ENCODE measurements at regions not wholly inside any gene's neighbourhood (a gene's known extent, or its start where the extent isn't known, plus 50 kb on each side); places are given as distances from the start of the nearest gene placed in this dataset.

- no peaks in the 10 kb centered on the region for H3K36me3 ChIP-seq
- H3K4me3 ChIP-seq = no peak overlapping the region
- H3K27me3 ChIP-seq = no peaks in the 10 kb centered on the region
- DNase-seq = no peak
- WGBS, 4 donors = 90 to 94% (median 92%) methylated on average over 4 to 8 of the region's 8 CpGs
- peaks cover 0 to 16% (median 0%) of the 10 kb centered on the region in 12 donors for H3K4me1 ChIP-seq
- intact Hi-C loops (cut with DNase I) = no loop called here
- no peaks in the 10 kb centered on the region for H3K9me3 ChIP-seq
- peak overlapping the region in 3 of 12 donors; percentile 29 to 42 (median 37) for H3K27ac ChIP-seq
- no peak for ATAC-seq
- TF ChIP-seq, protein P1, sequence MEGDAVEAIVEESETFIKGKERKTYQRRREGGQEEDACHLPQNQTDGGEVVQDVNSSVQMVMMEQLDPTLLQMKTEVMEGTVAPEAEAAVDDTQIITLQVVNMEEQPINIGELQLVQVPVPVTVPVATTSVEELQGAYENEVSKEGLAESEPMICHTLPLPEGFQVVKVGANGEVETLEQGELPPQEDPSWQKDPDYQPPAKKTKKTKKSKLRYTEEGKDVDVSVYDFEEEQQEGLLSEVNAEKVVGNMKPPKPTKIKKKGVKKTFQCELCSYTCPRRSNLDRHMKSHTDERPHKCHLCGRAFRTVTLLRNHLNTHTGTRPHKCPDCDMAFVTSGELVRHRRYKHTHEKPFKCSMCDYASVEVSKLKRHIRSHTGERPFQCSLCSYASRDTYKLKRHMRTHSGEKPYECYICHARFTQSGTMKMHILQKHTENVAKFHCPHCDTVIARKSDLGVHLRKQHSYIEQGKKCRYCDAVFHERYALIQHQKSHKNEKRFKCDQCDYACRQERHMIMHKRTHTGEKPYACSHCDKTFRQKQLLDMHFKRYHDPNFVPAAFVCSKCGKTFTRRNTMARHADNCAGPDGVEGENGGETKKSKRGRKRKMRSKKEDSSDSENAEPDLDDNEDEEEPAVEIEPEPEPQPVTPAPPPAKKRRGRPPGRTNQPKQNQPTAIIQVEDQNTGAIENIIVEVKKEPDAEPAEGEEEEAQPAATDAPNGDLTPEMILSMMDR (IDR thresholded peaks at IDR 0.05) = no peak
Observed at GRCh38 chr2:236777408-236777807, 207.8 kb downstream of the ACKR3 start.

DNA sequence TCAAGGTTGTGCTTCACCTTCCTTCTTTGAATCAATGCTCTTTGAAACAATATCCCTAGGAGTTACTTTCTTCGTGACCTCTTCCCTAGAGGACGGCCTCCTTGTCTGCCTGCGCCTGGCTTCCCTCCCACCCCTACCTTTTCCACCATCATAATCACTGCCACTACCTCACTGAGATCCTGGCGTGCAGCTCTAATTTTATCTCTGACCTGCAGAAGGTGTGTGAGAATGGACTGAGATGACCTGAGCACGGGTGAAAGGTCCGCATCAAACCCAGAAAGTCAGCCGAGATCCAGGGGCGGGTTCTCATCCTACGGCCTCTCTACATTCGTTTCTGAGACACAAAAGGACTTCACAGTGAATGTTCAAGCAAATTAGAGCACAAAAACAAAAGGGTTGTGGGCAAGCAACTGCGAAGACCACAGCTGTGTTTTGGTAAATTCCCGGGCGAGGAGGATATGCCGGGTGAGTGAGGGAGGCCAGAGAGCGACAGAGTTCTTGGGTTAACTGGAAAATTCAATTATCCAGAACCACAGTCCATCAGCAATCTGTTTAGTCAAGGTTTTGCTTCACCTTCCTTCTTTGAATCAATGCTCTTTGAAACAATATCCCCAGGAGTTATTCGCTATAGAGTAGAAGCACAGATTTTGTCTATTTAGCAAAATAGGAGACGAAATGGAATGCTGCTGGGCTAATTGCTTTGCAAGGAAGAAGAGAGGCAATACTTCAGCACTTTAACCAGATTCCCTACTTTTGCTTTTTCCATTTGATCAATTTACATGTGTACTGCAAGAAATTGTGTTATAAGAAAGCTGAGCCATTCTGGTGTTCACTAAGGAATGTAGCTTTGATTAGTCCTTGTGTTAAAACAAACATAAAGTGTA, 212.6 kb downstream of the ACKR3 start:
- no peak for DNase-seq
- ATAC-seq = no peak
- H3K27ac ChIP-seq = no peak overlapping the region
- no peaks in the 10 kb centered on the region for H3K27me3 ChIP-seq
- TF ChIP-seq, protein P1 (IDR thresholded peaks at IDR 0.05) = no peak
- TF ChIP-seq POLR2A (IDR thresholded peaks at IDR 0.05) = no peak
- no peak overlapping the region for H3K4me3 ChIP-seq
- no peaks in the 10 kb centered on the region for H3K36me3 ChIP-seq
- H3K9me3 ChIP-seq = peaks cover 0 to 10% (median 0%) of the 10 kb centered on the region in 12 donors
- H3K4me1 ChIP-seq = peaks cover 0 to 14% (median 0%) of the 10 kb centered on the region in 12 donors
- intact Hi-C loops (cut with DNase I) = no loop called here
- 88 to 92% (median 90%) methylated on average over 17 of the region's 17 CpGs for WGBS, 4 donors

GRCh38 chr2:236782938-236783337, 213.3 kb downstream of the ACKR3 start:
- H3K4me3 ChIP-seq = no peak overlapping the region
- TF ChIP-seq POLR2A (IDR thresholded peaks at IDR 0.05) = no peak
- no peaks in the 10 kb centered on the region for H3K36me3 ChIP-seq
- intact Hi-C loops (cut with DNase I) = no loop called here
- 68 to 91% (median 83%) methylated on average over 5 of the region's 5 CpGs for WGBS, 4 donors
- H3K27ac ChIP-seq = no peak overlapping the region
- peaks cover 0 to 13% (median 0%) of the 10 kb centered on the region in 12 donors for H3K4me1 ChIP-seq
- H3K27me3 ChIP-seq = no peaks in the 10 kb centered on the region
- H3K9me3 ChIP-seq = peaks cover 0 to 10% (median 0%) of the 10 kb centered on the region in 12 donors
- DNase-seq (no peak), ATAC-seq (peak in 1 of 4 donors; percentile 29)

DNA sequence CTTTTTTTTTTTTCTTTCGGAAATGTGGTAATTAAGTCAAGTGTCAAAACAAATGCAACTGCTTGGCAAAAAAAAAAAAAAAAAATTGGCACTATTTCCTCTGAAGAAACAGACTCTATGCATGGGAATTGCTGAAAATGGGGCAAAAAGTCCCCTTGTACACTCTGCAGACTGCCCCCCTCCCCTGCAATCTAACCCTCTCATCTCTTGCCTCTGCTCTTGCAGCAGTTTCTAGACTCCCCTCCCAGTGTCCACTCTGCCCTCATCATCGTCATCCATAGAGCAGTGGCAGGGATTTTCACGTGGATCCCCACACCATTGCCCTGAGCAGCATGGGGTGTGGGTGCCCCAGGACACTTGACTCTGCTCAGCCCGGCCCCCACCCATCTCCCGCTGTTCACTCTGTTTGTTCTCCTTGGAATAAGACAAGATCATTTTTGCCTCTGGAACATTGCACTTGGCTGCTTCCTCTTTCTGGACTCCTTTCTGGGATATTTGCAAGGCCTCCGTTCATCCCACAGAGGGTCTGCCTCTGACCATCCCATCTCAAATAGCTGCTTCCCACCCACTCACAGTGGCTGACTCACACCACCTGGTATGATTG, 213.9 kb downstream of the ACKR3 start:
- no peak overlapping the region for H3K27ac ChIP-seq
- WGBS, 4 donors = 86 to 92% (median 90%) methylated on average over 6 of the region's 6 CpGs
- intact Hi-C loops (cut with DNase I) = no loop called here
- peaks cover 0 to 10% (median 0%) of the 10 kb centered on the region in 12 donors for H3K9me3 ChIP-seq
- DNase-seq (no peak), ATAC-seq (no peak)
- peaks cover 0 to 16% (median 0%) of the 10 kb centered on the region in 12 donors for H3K4me1 ChIP-seq
- no peaks in the 10 kb centered on the region for H3K36me3 ChIP-seq
- TF ChIP-seq POLR2A (IDR thresholded peaks at IDR 0.05) = no peak
- TF ChIP-seq, protein P1 (IDR thresholded peaks at IDR 0.05) = no peak
- no peak overlapping the region for H3K4me3 ChIP-seq
- H3K27me3 ChIP-seq = no peaks in the 10 kb centered on the region
